GM19240 (cell line): ENCODE measurements at regions not wholly inside any gene's neighbourhood (a gene's known extent, or its start where the extent isn't known, plus 50 kb on each side); places are given as distances from the start of the nearest gene placed in this dataset.

Experiments used
- DNase-seq: peaks from one replicate; pipeline ENCODE4 v3.0.0; 2011; ENCODE audit warnings: low spot score; ENCODE audit not compliant: insufficient read length

- DNase-seq: no peak
Observed at GRCh38 chr2:120454654-120455385, 108.9 kb downstream of the INHBB start.

GRCh38 chr2:120455390-120455789 is 109.5 kb downstream of the INHBB start:
- no peak for DNase-seq

GRCh38 chr2:120456867-120457266 is 110.9 kb downstream of the INHBB start:
- no peak for DNase-seq

- DNase-seq: no peak
Observed at GRCh38 chr2:120460511-120460910, 114.6 kb downstream of the INHBB start.

GRCh38 chr2:120461092-120461491 is 115.2 kb downstream of the INHBB start:
- DNase-seq: no peak

- DNase-seq: no peak
Observed at GRCh38 chr2:120461546-120462537, 115.9 kb downstream of the INHBB start.

- no peak for DNase-seq
Observed at GRCh38 chr2:120463527-120463926, 117.6 kb downstream of the INHBB start.

GRCh38 chr2:120463996-120464395 is 118.1 kb downstream of the INHBB start:
- DNase-seq: no peak

GRCh38 chr2:120464448-120464931 is 118.6 kb downstream of the INHBB start:
- no peak for DNase-seq

- DNase-seq: no peak
Observed at GRCh38 chr2:120465012-120465700, 119.2 kb downstream of the INHBB start.

- no peak for DNase-seq
Observed at GRCh38 chr2:120465701-120465988, 119.7 kb downstream of the INHBB start.

- no peak for DNase-seq
Observed at GRCh38 chr2:120465989-120466703, 120.2 kb downstream of the INHBB start.

GRCh38 chr2:120466704-120467054 is 120.7 kb downstream of the INHBB start:
- no peak for DNase-seq

GRCh38 chr2:120468136-120468535 is 122.2 kb downstream of the INHBB start:
- DNase-seq: no peak

GRCh38 chr2:120469426-120469825 is 123.5 kb downstream of the INHBB start:
- no peak for DNase-seq

- no peak for DNase-seq
Observed at GRCh38 chr2:120470041-120470965, 124.4 kb downstream of the INHBB start.

- no peak for DNase-seq
Observed at GRCh38 chr2:120471166-120471565, 125.2 kb downstream of the INHBB start.

GRCh38 chr2:120472031-120472430 is 126.1 kb downstream of the INHBB start:
- no peak for DNase-seq

GRCh38 chr2:120472891-120473309 is 127.0 kb downstream of the INHBB start:
- no peak for DNase-seq
